ACHN (cell line): ENCODE measurements at regions not wholly inside any gene's neighbourhood (a gene's known extent, or its start where the extent isn't known, plus 50 kb on each side); places are given as distances from the start of the nearest gene placed in this dataset.
"Not testable (repeated sequence)": the region's sequence is repeated elsewhere in the genome, so short reads cannot be mapped to it uniquely, and the experiment has no call there.

Experiments
- DNase-seq: peaks from one replicate; pipeline ENCODE4 v3.0.0-alpha.2; 2015
- in situ Hi-C: cut with HindIII; loops from 2 replicates; pipeline ENCODE4 v1.10.0; 2017; ENCODE audit warnings: low sequenced_read_pairs, low pct_ligation_motif_present, low pct_unique_long_range_greater_than_20kb

DNA sequence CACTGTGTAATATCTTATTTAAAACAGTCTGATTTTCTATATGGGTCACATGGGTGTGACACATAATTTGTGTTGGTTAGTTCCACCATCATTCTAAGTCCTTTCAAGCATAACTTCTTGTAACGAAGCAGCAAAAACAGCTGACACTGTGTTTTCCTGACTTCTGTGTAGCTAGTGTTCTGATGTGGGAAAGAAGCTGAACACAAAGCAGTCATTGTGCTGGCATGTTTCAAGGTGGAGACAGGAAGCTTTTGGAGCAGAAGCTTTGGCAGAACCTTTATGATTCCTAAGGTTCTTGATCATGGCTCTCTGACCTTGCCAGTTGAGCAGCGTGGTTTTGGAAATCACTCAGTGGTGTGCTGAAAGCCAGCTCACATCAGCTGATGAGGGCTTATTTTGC, 351.7 kb upstream of the MDGA2 start:
- in situ Hi-C loops = no loop called here
- no peak for DNase-seq

- no peak for DNase-seq
- in situ Hi-C loops = no loop called here
These were observed 348.5 kb upstream of the MDGA2 start for GRCh38 chr14:48023881-48024280.

DNA sequence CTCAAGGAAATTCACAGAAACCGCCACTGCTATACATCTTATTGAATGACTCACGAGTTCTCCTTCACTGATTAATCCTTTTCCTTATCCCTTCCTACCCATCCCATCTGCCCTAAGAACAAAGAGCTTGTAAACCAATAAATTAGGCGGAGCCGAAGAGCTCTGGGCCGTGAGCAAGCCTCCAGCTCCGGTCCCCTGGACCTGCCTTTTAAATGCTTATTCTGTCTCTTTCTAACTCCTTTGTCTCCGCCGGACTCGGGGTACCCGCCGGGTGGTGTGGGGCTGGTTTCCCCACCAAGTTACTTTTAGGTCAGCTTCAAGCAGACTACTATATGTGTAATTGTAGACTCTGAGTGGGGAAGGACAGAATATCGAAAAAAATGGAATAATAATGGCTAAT, 336.1 kb upstream of the MDGA2 start:
- in situ Hi-C loops, DNase-seq: not testable (repeated sequence)

GRCh38 chr14:48008646-48009045, 333.2 kb upstream of the MDGA2 start:
- DNase-seq = no peak
- in situ Hi-C loops = no loop called here

DNA sequence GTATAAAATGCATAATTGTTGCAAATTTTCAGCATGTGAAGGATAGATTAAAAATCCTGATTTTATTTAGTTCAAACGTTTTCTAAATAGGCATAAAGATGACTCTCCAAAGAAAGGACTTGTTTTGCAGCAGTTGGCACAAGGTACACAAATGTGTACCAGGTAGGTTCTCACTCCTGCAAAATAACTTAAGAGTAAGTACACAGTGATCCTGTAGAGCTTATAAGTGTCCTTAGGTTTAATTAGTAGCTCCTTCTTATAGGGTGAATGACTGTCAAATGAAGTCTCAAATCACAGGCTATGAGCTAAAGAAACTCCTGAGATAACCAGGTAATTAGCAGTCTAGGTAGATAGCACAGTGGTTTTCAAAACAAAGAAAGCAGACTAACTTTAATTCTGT, 330.6 kb upstream of the MDGA2 start:
- in situ Hi-C loops = no loop called here

GRCh38 chr14:47993883-47994282, 318.5 kb upstream of the MDGA2 start:
- DNase-seq = no peak
- in situ Hi-C loops = no loop called here

More for the DNA sequence above, 330.6 kb upstream of the MDGA2 start:
- DNase-seq = no peak

DNA sequence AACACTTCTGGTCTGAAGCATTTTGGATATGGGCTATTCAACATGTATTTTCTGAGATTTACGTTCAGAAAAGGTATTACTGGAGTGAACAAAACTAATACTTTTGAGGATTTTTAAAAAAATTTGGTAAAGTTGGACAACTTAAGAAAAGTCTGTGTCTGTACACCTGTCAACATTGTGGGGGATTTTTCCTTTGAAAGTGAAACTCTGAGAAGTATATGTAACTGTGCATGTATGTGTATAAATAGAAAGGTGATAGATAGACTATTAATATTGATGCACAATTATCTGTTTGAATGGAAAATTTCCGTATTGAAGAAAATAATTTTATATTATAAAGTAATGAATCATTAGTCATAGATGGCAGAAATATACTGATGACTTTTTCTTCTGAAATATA, 312.8 kb upstream of the MDGA2 start:
- no peak for DNase-seq
- in situ Hi-C loops = no loop called here

GRCh38 chr14:47978871-47979270, 303.5 kb upstream of the MDGA2 start:
- no peak for DNase-seq
- in situ Hi-C loops = no loop called here

GRCh38 chr14:47976139-47976538, 300.7 kb upstream of the MDGA2 start:
- no peak for DNase-seq
- in situ Hi-C loops = no loop called here

GRCh38 chr14:47966076-47966810, 290.8 kb upstream of the MDGA2 start:
- no peak for DNase-seq
- in situ Hi-C loops = no loop called here

DNA sequence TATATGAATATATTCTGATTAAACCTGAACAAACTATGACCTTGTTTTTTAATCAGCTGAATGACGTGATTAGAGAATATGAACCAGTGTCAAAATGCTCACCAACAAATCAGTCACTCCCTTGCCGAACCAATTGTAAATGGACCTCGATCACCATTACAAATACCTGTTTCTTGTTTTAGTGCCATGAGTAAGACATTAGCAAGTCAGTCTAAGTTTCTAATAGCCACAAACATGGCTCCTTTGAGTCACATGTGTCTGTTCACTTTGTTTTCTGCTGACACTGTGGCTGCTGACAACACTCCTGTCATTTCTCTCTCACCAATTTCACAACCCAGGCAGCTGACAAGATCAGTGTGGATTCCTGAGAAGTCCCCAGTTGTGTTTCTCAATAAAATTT, 286.2 kb upstream of the MDGA2 start:
- in situ Hi-C loops = no loop called here
- DNase-seq = no peak

DNA sequence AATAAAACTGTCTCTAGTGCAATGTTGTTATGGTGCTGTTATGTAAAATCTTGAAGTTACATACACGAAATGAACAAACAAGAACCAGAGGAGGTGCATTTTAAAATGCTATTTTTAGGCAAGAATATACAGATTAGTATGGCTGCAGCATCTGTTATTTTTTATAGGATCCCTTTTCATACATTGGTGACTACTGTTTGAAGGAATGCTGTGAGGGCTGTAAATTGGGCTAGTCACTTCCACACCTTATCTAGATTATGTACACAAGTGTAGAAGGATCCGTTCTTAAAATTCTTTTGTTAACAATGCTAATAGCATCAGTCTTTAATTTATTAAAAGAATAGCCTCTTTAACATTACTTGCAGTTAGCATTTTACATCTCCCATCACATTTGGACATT, 284.3 kb upstream of the MDGA2 start:
- in situ Hi-C loops = no loop called here
- no peak for DNase-seq

GRCh38 chr14:47949006-47949405, 273.6 kb upstream of the MDGA2 start:
- in situ Hi-C loops = no loop called here
- peak; percentile 20 for DNase-seq

- in situ Hi-C loops = no loop called here
- DNase-seq = no peak
These were observed 259.9 kb upstream of the MDGA2 start for GRCh38 chr14:47935332-47935731.

- DNase-seq = no peak
These were observed 253.9 kb upstream of the MDGA2 start for GRCh38 chr14:47929334-47929733.

GRCh38 chr14:47921133-47921532, 245.7 kb upstream of the MDGA2 start:
- in situ Hi-C loops = no loop called here
- DNase-seq = no peak

More at GRCh38 chr14:47929334-47929733, 253.9 kb upstream of the MDGA2 start:
- in situ Hi-C loops = no loop called here

GRCh38 chr14:47919997-47920396, 244.6 kb upstream of the MDGA2 start:
- no peak for DNase-seq
- in situ Hi-C loops = no loop called here

GRCh38 chr14:47919334-47919846, 244.0 kb upstream of the MDGA2 start:
- in situ Hi-C loops = no loop called here
- DNase-seq = no peak

- in situ Hi-C loops = no loop called here
- peak; percentile 54 for DNase-seq
These were observed 242.0 kb upstream of the MDGA2 start for GRCh38 chr14:47917344-47917954.

- DNase-seq, in situ Hi-C loops: not testable (repeated sequence)
These were observed 225.7 kb upstream of the MDGA2 start for GRCh38 chr14:47901141-47901540.
